H9 (cell line): ENCODE measurements at regions not wholly inside any gene's neighbourhood (a gene's known extent, or its start where the extent isn't known, plus 50 kb on each side); places are given as distances from the start of the nearest gene placed in this dataset.
A peak's percentile ranks its signal among the peaks of the same experiment; 100 is the strongest.
"Not testable (repeated sequence)": the region's sequence is repeated elsewhere in the genome, so short reads cannot be mapped to it uniquely, and the experiment has no call there.

ENCODE experiments used
- DNase-seq: peaks from one replicate; pipeline ENCODE4 v3.0.0-alpha.2; 2017
- H2AFZ ChIP-seq: one replicate; pipeline ENCODE4 v1.6.1; 2013; ENCODE audit warnings: mild to moderate bottlenecking, low read length, control low read depth, moderate library complexity
- H2AK5ac ChIP-seq: 2 replicates; pipeline ENCODE4 v1.6.1; 2013; ENCODE audit warnings: low read length, control low read depth, mixed read lengths; ENCODE audit not compliant: insufficient read length
- H2BK120ac ChIP-seq: one replicate; pipeline ENCODE4 v1.6.1; 2013; ENCODE audit warnings: low read depth, mild to moderate bottlenecking, low read length, control low read depth, inconsistent platforms; ENCODE audit not compliant: poor library complexity, severe bottlenecking
- H2BK12ac ChIP-seq: 2 replicates; pipeline ENCODE4 v1.6.1; 2013; ENCODE audit warnings: low read length, control low read depth, mixed read lengths, low read depth; ENCODE audit not compliant: insufficient read length
- H2BK15ac ChIP-seq: 2 replicates; pipeline ENCODE4 v1.6.1; 2013; ENCODE audit warnings: low read depth, low read length, control low read depth
- H2BK20ac ChIP-seq: one replicate; pipeline ENCODE4 v1.6.1; 2013; ENCODE audit warnings: low read depth, mild to moderate bottlenecking, low read length, control low read depth, inconsistent platforms; ENCODE audit not compliant: poor library complexity, severe bottlenecking
- H2BK5ac ChIP-seq: 2 replicates; pipeline ENCODE4 v1.6.1; 2013; ENCODE audit warnings: low read length, control low read depth, mixed read lengths; ENCODE audit not compliant: insufficient read length
- H3K14ac ChIP-seq: 2 replicates; pipeline ENCODE4 v1.6.1; 2013; ENCODE audit warnings: low read length, control low read depth; ENCODE audit not compliant: insufficient read depth
- H3K18ac ChIP-seq: 2 replicates; pipeline ENCODE4 v1.6.1; 2013; ENCODE audit warnings: low read depth, mild to moderate bottlenecking, mixed read lengths, low read length, control low read depth; ENCODE audit not compliant: insufficient read length
- H3K23ac ChIP-seq: 2 replicates; pipeline ENCODE4 v1.6.1; 2013; ENCODE audit warnings: low read length, control low read depth, mixed read lengths, low read depth; ENCODE audit not compliant: insufficient read length
- H3K23me2 ChIP-seq: 2 replicates; pipeline ENCODE4 v1.6.1; 2013; ENCODE audit warnings: low read depth, mild to moderate bottlenecking, mixed read lengths, low read length, control low read depth; ENCODE audit not compliant: insufficient read length, poor library complexity, severe bottlenecking
- H3K27ac ChIP-seq: 2 replicates; pipeline ENCODE4 v1.5.1; 2013; ENCODE audit warnings: low read length, control low read depth, mixed read lengths, low read depth; ENCODE audit not compliant: insufficient read length
- H3K27me3 ChIP-seq: 2 replicates; pipeline ENCODE4 v1.6.1; 2013; ENCODE audit warnings: low read length, control low read depth, inconsistent platforms; ENCODE audit not compliant: insufficient read depth
- H3K4ac ChIP-seq: 2 replicates; pipeline ENCODE4 v1.6.1; 2013; ENCODE audit warnings: low read depth, mild to moderate bottlenecking, control low read depth, inconsistent platforms, low read length, moderate library complexity
- H3K4me1 ChIP-seq: 2 replicates; pipeline ENCODE4 v1.6.1; 2013; ENCODE audit warnings: low read length, control low read depth, inconsistent platforms; ENCODE audit not compliant: insufficient read depth
- H3K4me2 ChIP-seq: 2 replicates; pipeline ENCODE4 v1.6.1; 2013; ENCODE audit warnings: low read length, control low read depth, mixed read lengths; ENCODE audit not compliant: insufficient read length, insufficient read depth
- H3K56ac ChIP-seq: 2 replicates; pipeline ENCODE4 v1.6.1; 2013; ENCODE audit warnings: low read depth, mild to moderate bottlenecking, mixed read lengths, low read length, control low read depth; ENCODE audit not compliant: insufficient read length
- H3K79me1 ChIP-seq: 2 replicates; pipeline ENCODE4 v1.6.1; 2013; ENCODE audit warnings: low read depth, mild to moderate bottlenecking, moderate library complexity, low read length, control low read depth, inconsistent platforms; ENCODE audit not compliant: insufficient read depth, poor library complexity, severe bottlenecking
- H3K79me2 ChIP-seq: 2 replicates; pipeline ENCODE4 v1.6.1; 2013; ENCODE audit warnings: low read length, control low read depth, inconsistent platforms; ENCODE audit not compliant: insufficient read depth
- H3K9ac ChIP-seq: 2 replicates; pipeline ENCODE4 v1.6.1; 2013; ENCODE audit warnings: low read length, control low read depth, mixed read lengths; ENCODE audit not compliant: insufficient read length; ENCODE audit errors: extremely low read depth
- H3K9me3 ChIP-seq: one replicate; pipeline ENCODE4 v1.6.1; 2013; ENCODE audit warnings: low read depth, low read length, inconsistent platforms; ENCODE audit not compliant: control insufficient read depth
- H3T11ph ChIP-seq: one replicate; pipeline ENCODE4 v1.6.1; 2013; ENCODE audit warnings: mild to moderate bottlenecking, low read length, control low read depth, inconsistent platforms
- H4K20me1 ChIP-seq: one replicate; pipeline ENCODE4 v1.6.1; 2013; ENCODE audit not compliant: control insufficient read depth, insufficient read length, insufficient read depth
- H4K5ac ChIP-seq: 2 replicates; pipeline ENCODE4 v1.6.1; 2013; ENCODE audit warnings: low read depth, mild to moderate bottlenecking, mixed read lengths, low read length, control low read depth; ENCODE audit not compliant: insufficient read length
- H4K8ac ChIP-seq: replicated peaks from 2 replicates; pipeline ENCODE4 v1.6.1; 2013; ENCODE audit warnings: low read length, control low read depth, mixed read lengths, low read depth; ENCODE audit not compliant: insufficient read length
- H4K91ac ChIP-seq: 2 replicates; pipeline ENCODE4 v1.6.1; 2013; ENCODE audit warnings: low read depth, mild to moderate bottlenecking, moderate library complexity, mixed read lengths, low read length, control low read depth; ENCODE audit not compliant: insufficient read length
- H3K27ac Mint-ChIP-seq, 3 experiments: 2 replicates in 2 of 3; 3 replicates in 1 of 3; pipeline ENCODE4 v1.8.0; 2020 to 2021; ENCODE audit warnings: mixed read lengths in 3 of 3, mild to moderate bottlenecking in 1 of 3, moderate library complexity in 1 of 3
- H3K27me3 Mint-ChIP-seq: 2 replicates; pipeline ENCODE4 v1.8.0; 2021; ENCODE audit warnings: low read depth, mild to moderate bottlenecking, moderate library complexity, mixed read lengths
- H3K36me3 Mint-ChIP-seq, 3 experiments: 2 replicates in 2 of 3; 3 replicates in 1 of 3; pipeline ENCODE4 v1.8.0; 2020 to 2021; ENCODE audit warnings: low read depth in 3 of 3, mixed read lengths in 3 of 3; ENCODE audit not compliant: insufficient read depth in 1 of 3
- H3K4me1 Mint-ChIP-seq, 2 experiments: 2 replicates each; pipeline ENCODE4 v1.8.0; 2020; ENCODE audit warnings: mixed read lengths in 2 of 2
- H3K4me3 Mint-ChIP-seq, 2 experiments: 2 replicates in 1 of 2; 3 replicates in 1 of 2; pipeline ENCODE4 v1.8.0; 2020 to 2021; ENCODE audit warnings: mild to moderate bottlenecking in 2 of 2, mixed read lengths in 2 of 2, moderate library complexity in 1 of 2
- H3K9me3 Mint-ChIP-seq, 2 experiments: 2 replicates in 1 of 2; 3 replicates in 1 of 2; pipeline ENCODE4 v1.8.0; 2020; ENCODE audit warnings: mild to moderate bottlenecking in 2 of 2, mixed read lengths in 2 of 2, moderate library complexity in 1 of 2
- CTCF ChIP-seq: fragments of 200-600 bp; sonication (generic); conservative IDR thresholded peaks from 3 replicates; pipeline ENCODE4 v1.8.0; 2021; ENCODE audit warnings: antibody characterized with exemption, mild to moderate bottlenecking
- WGBS: extraction: QIAGEN DNeasy Blood & Tissue Kit; methylation state at CpG from one replicate; pipeline ENCODE4 v1.1.7; 2013; ENCODE audit warnings: missing lambda C conversion rate, low lambda C conversion rate, mixed read lengths; ENCODE audit not compliant: insufficient read length; ENCODE audit errors: extremely low coverage; 5-methylcytosine and 5-hydroxymethylcytosine counted together

GRCh38 chr1:170426596-170426995 is 105.4 kb upstream of the GORAB start:
- DNase-seq = no peak
- Histone ChIP-seq H2BK20ac (no peak overlapping the region), H2BK5ac (no peak overlapping the region), H3K4ac (no peak overlapping the region), H2AFZ (no peak overlapping the region), H4K5ac (no peak overlapping the region), H3K18ac (no peak overlapping the region), H3K79me2 (no peaks in the 10 kb centered on the region; the same call in 1 of the 2 replicates), H4K20me1 (no peaks in the 10 kb centered on the region), H3K4me1 (peaks cover 2% of the 10 kb centered on the region; the same call in 1 of the 2 replicates), H3K56ac (no peak overlapping the region), H3K79me1 (no peaks in the 10 kb centered on the region), H3K9ac (no peak overlapping the region), H3K14ac (no peak overlapping the region), H3K4me2 (no peak overlapping the region), H2BK12ac (no peak overlapping the region), H3K23ac (no peak overlapping the region), H3K23me2 (no peaks in the 10 kb centered on the region), H4K91ac (no peak overlapping the region), H2BK120ac (no peak overlapping the region), H2AK5ac (no peak overlapping the region), H2BK15ac (no peak overlapping the region), H3T11ph (no peak overlapping the region), H3K9me3 (no peaks in the 10 kb centered on the region), H3K27ac (no peak overlapping the region), H4K8ac (no peak overlapping the region), H3K27me3 (no peaks in the 10 kb centered on the region)
- Mint-ChIP-seq H3K9me3 (peaks cover 4 to 7% of the 10 kb centered on the region in 2 experiments; a peak in 3 of 5 replicates), H3K4me1 (peaks cover 18 to 20% of the 10 kb centered on the region in 2 experiments), H3K27me3 (no peaks in the 10 kb centered on the region; the same call in 1 of the 2 replicates), H3K36me3 (no peaks in the 10 kb centered on the region; a peak in 1 of 7 replicates), H3K4me3 (no peak overlapping the region), H3K27ac (peak overlapping the region in 1 of 3 experiments; percentile 24; a peak in 1 of 7 replicates)
- TF ChIP-seq CTCF = no peak
- WGBS = no CpG with 5 or more reads among the region's 5 CpGs

- H3K9me3 Mint-ChIP-seq, H2AFZ ChIP-seq, H3K9ac ChIP-seq, H3K27me3 ChIP-seq, H3K4me2 ChIP-seq, H3K23ac ChIP-seq, H4K5ac ChIP-seq, H2BK120ac ChIP-seq, DNase-seq, H3K79me2 ChIP-seq, H3K4me3 Mint-ChIP-seq, H2BK20ac ChIP-seq, H3K18ac ChIP-seq, H3K27ac ChIP-seq, H2AK5ac ChIP-seq, H3K79me1 ChIP-seq, H3K27me3 Mint-ChIP-seq, H4K20me1 ChIP-seq, H3K14ac ChIP-seq, H3K4ac ChIP-seq, H3K4me1 ChIP-seq, H2BK15ac ChIP-seq, H3K56ac ChIP-seq, H3K9me3 ChIP-seq, H4K8ac ChIP-seq, H2BK12ac ChIP-seq, H3K36me3 Mint-ChIP-seq, H2BK5ac ChIP-seq, H3T11ph ChIP-seq, H3K23me2 ChIP-seq, H4K91ac ChIP-seq: not testable (repeated sequence)
- no CpG with 5 or more reads among the region's 1 CpG for WGBS
- H3K4me1 Mint-ChIP-seq = peaks cover 18 to 20% of the 10 kb centered on the region in 2 experiments
- H3K27ac Mint-ChIP-seq = peak overlapping the region in 1 of 3 experiments; percentile 24; a peak in 1 of 7 replicates
Measured at GRCh38 chr1:170427002-170427401, 105.0 kb upstream of the GORAB start.
